WI38 (cell line): ENCODE measurements at regions not wholly inside any gene's neighbourhood (a gene's known extent, or its start where the extent isn't known, plus 50 kb on each side); places are given as distances from the start of the nearest gene placed in this dataset.

Experiments used
- H3K4me3 ChIP-seq: 2 replicates; pipeline ENCODE4 v1.5.1; 2011; ENCODE audit warnings: low read depth, mild to moderate bottlenecking, control low read depth, low read length
- TF ChIP-seq, protein P1 (sequence below): IDR thresholded peaks from 2 replicates; pipeline ENCODE4 v1.5.1; 2012; ENCODE audit warnings: low read depth, mild to moderate bottlenecking, control low read depth, low read length

DNA sequence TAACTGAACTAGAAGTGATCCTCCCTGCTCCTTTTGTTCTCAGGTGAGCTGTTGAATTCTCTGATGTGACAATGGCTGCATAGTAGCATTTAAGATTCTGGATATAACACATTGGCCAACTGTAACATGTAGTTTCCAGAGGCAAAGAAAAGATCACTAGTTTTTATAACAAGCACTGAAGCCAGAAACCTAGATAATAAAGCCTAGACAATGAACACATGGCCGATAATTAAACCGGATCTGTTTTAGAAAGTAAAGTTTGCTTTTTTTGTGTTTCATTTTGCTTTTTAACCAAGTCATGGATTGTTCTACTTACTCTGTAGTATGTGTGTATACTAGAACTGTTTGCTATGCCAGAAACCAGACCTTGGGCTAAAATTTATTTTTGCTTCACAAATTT lies 225.5 kb upstream of the KLHL1 start:
- TF ChIP-seq, protein P1, sequence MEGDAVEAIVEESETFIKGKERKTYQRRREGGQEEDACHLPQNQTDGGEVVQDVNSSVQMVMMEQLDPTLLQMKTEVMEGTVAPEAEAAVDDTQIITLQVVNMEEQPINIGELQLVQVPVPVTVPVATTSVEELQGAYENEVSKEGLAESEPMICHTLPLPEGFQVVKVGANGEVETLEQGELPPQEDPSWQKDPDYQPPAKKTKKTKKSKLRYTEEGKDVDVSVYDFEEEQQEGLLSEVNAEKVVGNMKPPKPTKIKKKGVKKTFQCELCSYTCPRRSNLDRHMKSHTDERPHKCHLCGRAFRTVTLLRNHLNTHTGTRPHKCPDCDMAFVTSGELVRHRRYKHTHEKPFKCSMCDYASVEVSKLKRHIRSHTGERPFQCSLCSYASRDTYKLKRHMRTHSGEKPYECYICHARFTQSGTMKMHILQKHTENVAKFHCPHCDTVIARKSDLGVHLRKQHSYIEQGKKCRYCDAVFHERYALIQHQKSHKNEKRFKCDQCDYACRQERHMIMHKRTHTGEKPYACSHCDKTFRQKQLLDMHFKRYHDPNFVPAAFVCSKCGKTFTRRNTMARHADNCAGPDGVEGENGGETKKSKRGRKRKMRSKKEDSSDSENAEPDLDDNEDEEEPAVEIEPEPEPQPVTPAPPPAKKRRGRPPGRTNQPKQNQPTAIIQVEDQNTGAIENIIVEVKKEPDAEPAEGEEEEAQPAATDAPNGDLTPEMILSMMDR: no peak

DNA sequence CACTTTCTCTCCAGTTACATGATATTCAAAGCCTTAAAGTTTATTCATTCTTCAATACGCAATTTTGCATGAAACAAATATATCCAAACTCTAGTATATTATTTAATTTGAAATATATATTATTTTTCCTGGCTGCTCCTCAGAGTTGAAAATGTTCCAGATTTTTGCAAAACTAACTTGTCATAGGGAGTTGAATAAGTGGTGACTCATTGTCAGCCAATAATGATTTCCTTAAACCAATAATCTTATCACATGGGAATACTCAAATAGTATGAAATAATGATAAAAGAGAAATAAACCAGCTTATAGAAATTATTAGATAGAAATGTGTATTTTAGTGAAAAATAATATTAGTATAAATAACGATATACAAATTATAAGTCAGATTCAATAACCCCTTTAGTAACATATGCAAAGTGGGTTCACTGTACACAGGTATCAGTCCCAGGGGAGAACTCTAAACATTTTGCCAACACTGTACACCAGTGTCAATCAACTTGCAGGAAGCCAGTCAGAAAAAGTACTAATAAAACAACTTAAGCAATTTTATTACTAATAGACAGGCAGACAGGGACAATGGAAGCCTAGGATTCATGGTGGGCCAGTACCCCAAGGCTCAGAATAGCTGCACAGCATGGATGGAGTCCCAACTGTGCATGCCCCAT lies 222.6 kb upstream of the KLHL1 start:
- H3K4me3 ChIP-seq: no peak overlapping the region
- TF ChIP-seq, protein P1: no peak

More for the DNA sequence above, 225.5 kb upstream of the KLHL1 start:
- no peak overlapping the region for H3K4me3 ChIP-seq

DNA sequence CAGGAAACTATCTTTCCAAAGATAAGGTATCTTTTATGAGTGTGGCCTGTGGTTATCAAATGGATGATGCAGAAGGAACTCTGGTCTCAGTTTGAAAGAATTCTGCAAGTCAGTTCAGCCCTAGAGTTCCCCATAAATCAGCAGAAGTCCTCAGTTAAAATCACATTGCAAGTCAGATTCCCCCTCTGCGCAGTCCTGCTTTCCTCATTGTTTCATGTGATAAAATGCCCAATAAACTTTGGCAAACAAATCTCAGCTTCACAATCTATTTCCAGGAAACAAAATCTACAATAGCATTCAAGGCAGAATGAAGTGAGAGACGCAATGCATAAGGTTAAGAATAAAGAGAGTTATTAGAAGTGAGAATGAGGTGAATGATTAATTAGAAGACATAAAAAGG lies 216.3 kb upstream of the KLHL1 start:
- TF ChIP-seq, protein P1: no peak
- H3K4me3 ChIP-seq: no peak overlapping the region

DNA sequence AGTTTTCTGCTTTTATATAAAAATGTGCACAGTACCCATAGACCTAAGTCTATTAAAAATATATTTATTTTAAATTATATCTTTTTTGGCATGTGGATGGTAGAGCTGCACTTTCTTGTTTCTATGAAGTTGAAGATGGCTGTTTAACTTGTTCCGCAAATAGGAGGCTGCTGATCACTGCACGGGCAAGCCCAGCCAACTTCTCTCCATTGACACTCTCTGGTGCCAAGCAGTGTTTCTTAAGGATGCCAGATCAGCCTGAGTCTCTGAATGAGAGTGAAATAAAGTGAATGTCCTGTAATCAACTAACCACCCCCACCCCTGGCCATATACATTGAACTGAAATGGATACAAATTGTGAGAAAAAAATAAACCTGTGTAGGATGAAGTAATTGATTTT lies 202.9 kb upstream of the KLHL1 start:
- TF ChIP-seq, protein P1: no peak
- H3K4me3 ChIP-seq: no peak overlapping the region

DNA sequence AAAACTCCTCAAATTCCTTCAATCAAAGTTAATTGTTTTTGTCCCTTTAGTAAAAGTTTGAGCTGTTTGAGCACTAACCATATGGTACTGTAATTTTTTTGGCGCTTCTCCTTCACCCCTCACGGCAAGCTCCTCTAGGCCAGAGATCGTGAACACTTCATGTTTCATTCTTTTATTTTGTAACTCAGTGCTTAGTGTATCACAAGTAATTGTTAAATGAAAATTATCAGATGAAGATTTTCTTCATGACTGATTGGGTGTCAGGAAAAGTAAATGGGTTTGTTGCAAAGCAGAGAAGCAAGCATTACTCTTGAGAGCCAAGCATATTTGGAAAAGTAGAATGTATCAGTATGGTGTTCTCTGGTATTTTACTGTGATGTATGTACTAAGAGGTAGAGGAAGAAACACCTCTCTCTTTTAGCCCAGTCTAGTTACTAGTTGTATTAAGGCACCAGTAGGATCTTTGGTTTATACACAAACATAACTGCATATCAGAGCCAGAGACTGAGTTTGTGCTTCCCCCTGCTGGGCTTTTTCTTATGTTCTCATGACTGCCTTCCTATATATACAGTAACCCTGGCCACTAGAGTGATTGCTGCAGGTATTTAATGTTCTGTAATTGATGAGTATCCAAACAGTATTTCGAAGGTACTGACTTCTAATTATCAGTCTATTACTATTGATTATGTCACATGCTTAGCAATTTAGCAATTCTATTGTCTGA lies 202.3 kb upstream of the KLHL1 start:
- no peak overlapping the region for H3K4me3 ChIP-seq
- TF ChIP-seq, protein P1: no peak

DNA sequence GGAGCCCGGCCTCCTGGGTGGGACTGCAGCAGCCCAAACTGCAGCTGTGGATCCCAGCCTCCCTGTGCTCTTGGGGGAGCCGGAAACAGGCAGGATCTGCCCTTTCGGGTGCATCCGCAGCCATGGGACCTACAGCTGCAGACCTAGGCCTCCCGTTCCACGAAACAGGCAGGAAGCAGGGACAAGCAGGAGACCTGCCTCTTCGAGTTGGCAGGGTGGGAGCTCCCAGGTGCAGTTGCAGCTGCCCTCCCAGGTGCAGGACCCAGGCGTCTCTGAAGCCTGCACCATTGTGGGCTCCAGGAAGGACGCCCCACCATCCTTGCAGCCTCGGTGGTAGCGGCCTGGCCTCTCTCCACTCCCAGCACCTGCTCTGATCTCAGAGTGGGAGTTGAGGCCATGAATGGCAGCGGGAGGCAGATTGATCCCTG lies 189.0 kb upstream of the KLHL1 start:
- H3K4me3 ChIP-seq: no peak overlapping the region
- TF ChIP-seq, protein P1: no peak

DNA sequence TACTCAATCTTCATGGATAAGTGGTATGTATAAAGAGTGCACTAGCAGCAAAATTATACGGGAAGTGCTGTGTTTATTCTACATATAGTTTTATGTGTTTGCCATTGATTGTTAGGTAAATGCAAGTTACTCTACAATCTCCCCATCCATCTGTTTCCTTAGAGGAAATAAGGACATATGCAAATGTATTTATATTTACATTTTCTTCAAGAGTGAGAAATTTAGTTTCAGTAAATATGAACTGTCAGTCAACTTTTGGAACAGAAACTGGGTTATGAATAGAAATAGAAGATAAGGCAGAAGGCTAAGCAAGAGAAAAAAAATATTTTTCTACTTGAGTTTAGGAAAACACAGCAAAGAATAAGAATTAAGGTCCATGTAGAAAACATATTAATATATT lies 176.1 kb upstream of the KLHL1 start:
- TF ChIP-seq, protein P1: no peak
- H3K4me3 ChIP-seq: no peak overlapping the region
